Keratinocyte (primary cell): ENCODE measurements at regions not wholly inside any gene's neighbourhood (a gene's known extent, or its start where the extent isn't known, plus 50 kb on each side); places are given as distances from the start of the nearest gene placed in this dataset.

ENCODE experiments used
- DNase-seq: peaks from one replicate; pipeline ENCODE4 v3.0.0-alpha.2; 2011; ENCODE audit warnings: low read depth, missing footprints, low spot score
- FAIRE-seq: peaks from 2 replicates; lab custom pipeline; 2011; peaks lifted over from hg19 to GRCh38; lab: Jason Lieb, UNC
- H2AFZ ChIP-seq: 2 replicates; pipeline ENCODE4 v1.6.0; 2012; ENCODE audit warnings: low read length, control low read depth, inconsistent platforms; ENCODE audit not compliant: control insufficient read depth
- H3K27ac ChIP-seq: 2 replicates; pipeline ENCODE4 v1.5.1; 2011; ENCODE audit warnings: low read length; ENCODE audit not compliant: control insufficient read depth, insufficient read depth
- H3K27me3 ChIP-seq: 3 replicates; pipeline ENCODE4 v1.6.0; 2011; ENCODE audit warnings: low read length; ENCODE audit not compliant: control insufficient read depth, insufficient read depth; ENCODE audit errors: extremely low read depth
- H3K36me3 ChIP-seq, 2 experiments: 2 replicates in 1 of 2; 3 replicates in 1 of 2; pipeline ENCODE4 v1.5.1; 2011; ENCODE audit warnings: low read length in 2 of 2, mild to moderate bottlenecking in 1 of 2; ENCODE audit not compliant: control insufficient read depth in 2 of 2, insufficient read depth in 2 of 2; ENCODE audit errors: extremely low read depth in 1 of 2
- H3K4me1 ChIP-seq: 3 replicates; pipeline ENCODE4 v1.5.1; 2011; ENCODE audit warnings: low read length; ENCODE audit not compliant: control insufficient read depth, insufficient read depth; ENCODE audit errors: extremely low read depth
- H3K4me2 ChIP-seq: 3 replicates; pipeline ENCODE4 v1.6.0; 2011; ENCODE audit warnings: low read depth, low read length; ENCODE audit not compliant: control insufficient read depth, insufficient read depth; ENCODE audit errors: extremely low read depth
- H3K4me3 ChIP-seq, 3 experiments: fragments of 200-600 bp in 1 of 3; sonication (generic) in 1 of 3; 2 replicates in 2 of 3; 3 replicates in 1 of 3; pipeline ENCODE4 v1.5.1; 2011 to 2016; ENCODE audit warnings: low read length in 3 of 3, mild to moderate bottlenecking in 3 of 3, control low read depth in 2 of 3, inconsistent platforms in 1 of 3, low read depth in 1 of 3, mixed read lengths in 1 of 3, mixed run types in 1 of 3, moderate library complexity in 1 of 3; ENCODE audit not compliant: control insufficient read depth in 2 of 3, insufficient read depth in 2 of 3; ENCODE audit errors: extremely low read depth in 1 of 3
- H3K79me2 ChIP-seq: 2 replicates; pipeline ENCODE4 v1.6.0; 2012; ENCODE audit warnings: low read length; ENCODE audit not compliant: control insufficient read depth, insufficient read depth
- H3K9ac ChIP-seq: 3 replicates; pipeline ENCODE4 v1.6.0; 2011; ENCODE audit warnings: low read length; ENCODE audit not compliant: control insufficient read depth, insufficient read depth; ENCODE audit errors: extremely low read depth
- H3K9me1 ChIP-seq: 3 replicates; pipeline ENCODE4 v1.6.0; 2011; ENCODE audit warnings: low read length; ENCODE audit not compliant: control insufficient read depth, insufficient read depth; ENCODE audit errors: extremely low read depth
- H3K9me3 ChIP-seq: 2 replicates; pipeline ENCODE4 v1.5.1; 2012; ENCODE audit warnings: low read depth, low read length; ENCODE audit not compliant: control insufficient read depth
- H4K20me1 ChIP-seq: 3 replicates; pipeline ENCODE4 v1.6.0; 2011; ENCODE audit warnings: low read length; ENCODE audit not compliant: control insufficient read depth, insufficient read depth; ENCODE audit errors: extremely low read depth
- CTCF ChIP-seq, 3 experiments: IDR thresholded peaks in 1 of 3; conservative IDR thresholded peaks in 1 of 3; optimal IDR thresholded peaks in 1 of 3; 2 replicates in 2 of 3; 3 replicates in 1 of 3; pipeline versions ENCODE3 to v1.5.1; 2011; ENCODE audit warnings: low read length in 3 of 3, mild to moderate bottlenecking in 3 of 3, moderate library complexity in 2 of 3, control low read depth in 1 of 3, inconsistent platforms in 1 of 3; ENCODE audit not compliant: insufficient read depth in 2 of 3; ENCODE audit errors: extremely low read depth in 1 of 3
- EZH2 ChIP-seq: IDR thresholded peaks from one replicate; pipeline ENCODE4 v1.6.1; 2012; ENCODE audit warnings: inconsistent platforms, mild to moderate bottlenecking, low read length, moderate library complexity
- dilution Hi-C: fragments of 300-500 bp; cut with MboI; formaldehyde crosslinking; loops from one replicate; pipeline ENCODE4 v1.7.0; 2020; ENCODE audit warnings: low sequenced_read_pairs; ENCODE audit not compliant: extremely low pct_ligation_motif_present

- H3K4me3 ChIP-seq, result no peak overlapping the region
- TF ChIP-seq CTCF (optimal IDR thresholded peaks at IDR 0.05 in 1 of 3, IDR thresholded peaks at IDR 0.05 in 1 of 3, conservative IDR thresholded peaks at IDR 0.05 in 1 of 3; ENCODE audit: extremely low read depth in 1 of 3, insufficient read depth in 2 of 3, low read length in 3 of 3), result no peak
- no peak for TF ChIP-seq EZH2
- H3K4me1 ChIP-seq, result no peaks in the 10 kb centered on the region
- H2AFZ ChIP-seq, result no peak overlapping the region
- dilution Hi-C loops, result no loop called here
- no peaks in the 10 kb centered on the region for H4K20me1 ChIP-seq
- no peak overlapping the region for H3K9ac ChIP-seq
- FAIRE-seq, result no peak
- no peaks in the 10 kb centered on the region for H3K9me3 ChIP-seq
- no peak overlapping the region for H3K4me2 ChIP-seq
- no peak for DNase-seq
- H3K36me3 ChIP-seq, result no peaks in the 10 kb centered on the region
- no peaks in the 10 kb centered on the region for H3K9me1 ChIP-seq
- no peaks in the 10 kb centered on the region for H3K79me2 ChIP-seq
- H3K27me3 ChIP-seq, result no peaks in the 10 kb centered on the region
- no peak overlapping the region for H3K27ac ChIP-seq
These were observed 63.5 kb downstream of the SPATA31D1 start for GRCh38 chr9:82052081-82052480.

GRCh38 chr9:82054264-82055015 is 65.9 kb downstream of the SPATA31D1 start:
- no peak for FAIRE-seq
- no peak for TF ChIP-seq EZH2
- TF ChIP-seq CTCF (optimal IDR thresholded peaks at IDR 0.05 in 1 of 3, IDR thresholded peaks at IDR 0.05 in 1 of 3, conservative IDR thresholded peaks at IDR 0.05 in 1 of 3; ENCODE audit: extremely low read depth in 1 of 3, insufficient read depth in 2 of 3, low read length in 3 of 3), result no peak
- no peaks in the 10 kb centered on the region for H3K4me1 ChIP-seq

More at GRCh38 chr9:82054264-82055015, 65.9 kb downstream of the SPATA31D1 start:
- no peak for DNase-seq
- Histone ChIP-seq H3K4me2 (no peak overlapping the region), H3K4me3 (no peak overlapping the region), H3K36me3 (no peaks in the 10 kb centered on the region), H3K27ac (no peak overlapping the region), H3K9me1 (no peaks in the 10 kb centered on the region), H3K9me3 (no peaks in the 10 kb centered on the region), H2AFZ (no peak overlapping the region), H3K79me2 (no peaks in the 10 kb centered on the region), H3K9ac (no peak overlapping the region), H4K20me1 (no peaks in the 10 kb centered on the region), H3K27me3 (no peaks in the 10 kb centered on the region)
- dilution Hi-C loops, result no loop called here
